IMR-90 (cell line): ENCODE measurements at regions not wholly inside any gene's neighbourhood (a gene's known extent, or its start where the extent isn't known, plus 50 kb on each side); places are given as distances from the start of the nearest gene placed in this dataset.

ENCODE experiments used
- ATAC-seq: fragments of 200-7000 bp; cut with Tn5 transposase; 2 replicates; pipeline ENCODE4 v1.9.1; 2020; ENCODE audit warnings: low read depth, mild to moderate bottlenecking, moderate library complexity
- BruUV-seq: library from RNA; stranded (reverse); fragments of 400-500 nt; replicated peaks from 2 replicates; lab custom pipeline; 2021; lab: Mats Ljungman, UMichigan
- CTCF ChIA-PET: fragments of 300-600 bp; formaldehyde crosslinking; extraction: SDS; loops from one replicate; lab custom pipeline; 2021; ENCODE audit warnings: antibody characterized with exemption; lab: Yijun Ruan, JAX
- POLR2A ChIA-PET: fragments of 300-600 bp; sonication (Branson Sonifier 250); formaldehyde crosslinking; loops from one replicate; lab custom pipeline; 2022; ENCODE audit warnings: antibody characterized with exemption; ENCODE audit not compliant: unreplicated experiment; lab: Charles Lee
- DNase-seq: peaks from one replicate; pipeline ENCODE4 v3.0.0; 2013
- H2AFZ ChIP-seq: replicated peaks from 2 replicates; pipeline ENCODE3; 2013; ENCODE audit warnings: low read length, mild to moderate bottlenecking; ENCODE audit not compliant: poor library complexity
- H2AK5ac ChIP-seq: 2 replicates; pipeline ENCODE4 v1.6.1; 2013; ENCODE audit warnings: low read depth, low read length, inconsistent platforms
- H2AK9ac ChIP-seq: replicated peaks from 2 replicates; pipeline ENCODE3; 2013; ENCODE audit warnings: mild to moderate bottlenecking, low read depth, low read length, moderate library complexity; ENCODE audit not compliant: poor library complexity
- H2BK120ac ChIP-seq: 2 replicates; pipeline ENCODE4 v1.6.1; 2013; ENCODE audit warnings: low read depth, low read length, inconsistent platforms
- H2BK15ac ChIP-seq: 3 replicates; pipeline ENCODE4 v1.6.1; 2013; ENCODE audit warnings: low read depth, low read length, inconsistent platforms
- H2BK20ac ChIP-seq: 2 replicates; pipeline ENCODE4 v1.6.1; 2013; ENCODE audit warnings: low read depth, mild to moderate bottlenecking, inconsistent platforms, low read length, moderate library complexity
- H2BK5ac ChIP-seq: 2 replicates; pipeline ENCODE4 v1.6.1; 2013; ENCODE audit warnings: mild to moderate bottlenecking, low read depth, low read length, inconsistent platforms; ENCODE audit not compliant: poor library complexity, severe bottlenecking
- H3K14ac ChIP-seq: replicated peaks from 2 replicates; pipeline ENCODE4 v1.6.1; 2013; ENCODE audit warnings: low read depth, low read length, inconsistent platforms
- H3K18ac ChIP-seq: 2 replicates; pipeline ENCODE4 v1.6.1; 2013; ENCODE audit warnings: low read depth, low read length, control low read depth
- H3K23ac ChIP-seq: 2 replicates; pipeline ENCODE4 v1.6.1; 2013; ENCODE audit warnings: low read depth, low read length, inconsistent platforms
- H3K27ac ChIP-seq: 2 replicates; pipeline ENCODE4 v1.5.1; 2013; ENCODE audit warnings: mild to moderate bottlenecking, control low read depth, low read length; ENCODE audit not compliant: insufficient read depth
- H3K27me3 ChIP-seq: 2 replicates; pipeline ENCODE4 v1.6.1; 2013; ENCODE audit warnings: low read length; ENCODE audit not compliant: control insufficient read depth, insufficient read depth
- H3K36me3 ChIP-seq: 2 replicates; pipeline ENCODE4 v1.6.1; 2013; ENCODE audit warnings: low read length, mixed read lengths; ENCODE audit not compliant: control insufficient read depth, insufficient read depth
- H3K4ac ChIP-seq: 2 replicates; pipeline ENCODE4 v1.6.1; 2013; ENCODE audit warnings: low read depth, low read length, inconsistent platforms
- H3K4me1 ChIP-seq: 2 replicates; pipeline ENCODE4 v1.6.1; 2013; ENCODE audit warnings: low read length, mixed read lengths; ENCODE audit not compliant: control insufficient read depth, insufficient read depth
- H3K4me2 ChIP-seq: 2 replicates; pipeline ENCODE4 v1.6.1; 2013; ENCODE audit warnings: low read depth, mild to moderate bottlenecking, control low read depth, low read length, moderate library complexity
- H3K4me3 ChIP-seq: 2 replicates; pipeline ENCODE4 v1.5.1; 2013; ENCODE audit warnings: low read depth, mild to moderate bottlenecking, control low read depth, low read length, moderate library complexity; ENCODE audit not compliant: insufficient read depth
- H3K56ac ChIP-seq: 2 replicates; pipeline ENCODE4 v1.6.1; 2013; ENCODE audit warnings: low read length, inconsistent platforms; ENCODE audit not compliant: insufficient read depth; ENCODE audit errors: extremely low read depth
- H3K79me1 ChIP-seq, 2 experiments: 2 replicates each; pipeline ENCODE4 v1.6.1; 2013; ENCODE audit warnings: low read length in 2 of 2, inconsistent platforms in 1 of 2, low read depth in 1 of 2
- H3K9ac ChIP-seq: 2 replicates; pipeline ENCODE4 v1.6.1; 2013; ENCODE audit warnings: low read depth, low read length, control low read depth
- H3K9me1 ChIP-seq: 2 replicates; pipeline ENCODE4 v1.6.1; 2013; ENCODE audit warnings: low read length, inconsistent platforms; ENCODE audit not compliant: insufficient read depth
- H3K9me3 ChIP-seq: 2 replicates; pipeline ENCODE4 v1.6.1; 2013; ENCODE audit warnings: low read length; ENCODE audit not compliant: control insufficient read depth, insufficient read depth
- H4K20me1 ChIP-seq: 2 replicates; pipeline ENCODE4 v1.6.1; 2013; ENCODE audit warnings: low read length, inconsistent platforms; ENCODE audit not compliant: insufficient read depth
- H4K5ac ChIP-seq: 2 replicates; pipeline ENCODE4 v1.6.1; 2013; ENCODE audit warnings: mild to moderate bottlenecking, low read depth, low read length, control low read depth
- H4K8ac ChIP-seq, 2 experiments: 2 replicates each; pipeline ENCODE4 v1.6.1; 2013; ENCODE audit warnings: low read depth in 2 of 2, low read length in 2 of 2, control low read depth in 1 of 2, inconsistent platforms in 1 of 2
- H4K91ac ChIP-seq: 2 replicates; pipeline ENCODE4 v1.6.1; 2013; ENCODE audit warnings: low read depth, low read length, inconsistent platforms; ENCODE audit not compliant: insufficient read depth
- CEBPB ChIP-seq: IDR thresholded peaks from 2 replicates; pipeline ENCODE4 v1.6.1; 2012; ENCODE audit warnings: low read depth, low read length, improper control_type of control experiment
- CHD1 ChIP-seq: IDR thresholded peaks from 2 replicates; pipeline ENCODE4 v1.6.1; 2012; ENCODE audit warnings: low read depth, low read length, improper control_type of control experiment
- CTCF ChIP-seq: conservative IDR thresholded peaks from 2 replicates; pipeline ENCODE4 v1.5.1; 2012; ENCODE audit warnings: mild to moderate bottlenecking, low read depth, low read length, improper control_type of control experiment
- ELK1 ChIP-seq: fragments of 150-350 bp; IDR thresholded peaks from 2 replicates; pipeline ENCODE4 v1.6.1; 2016; ENCODE audit warnings: low read depth, mild to moderate bottlenecking, low read length, moderate library complexity, borderline replicate concordance
- FOS ChIP-seq: fragments of 150-350 bp; IDR thresholded peaks from 2 replicates; pipeline ENCODE4 v1.6.1; 2016; ENCODE audit warnings: low read depth, low read length
- MAFK ChIP-seq: IDR thresholded peaks from 2 replicates; pipeline ENCODE4 v1.6.1; 2012; ENCODE audit warnings: low read depth, low read length, improper control_type of control experiment
- MXI1 ChIP-seq: IDR thresholded peaks from 2 replicates; pipeline ENCODE4 v1.6.1; 2012; ENCODE audit warnings: low read depth, mild to moderate bottlenecking, low read length, moderate library complexity, borderline replicate concordance
- NFE2L2 ChIP-seq: fragments of 150-350 bp; IDR thresholded peaks from 2 replicates; pipeline ENCODE4 v1.6.1; 2016; ENCODE audit warnings: low read depth, mild to moderate bottlenecking, low read length
- POLR2A ChIP-seq: IDR thresholded peaks from 2 replicates; pipeline ENCODE4 v1.6.1; 2012; ENCODE audit warnings: mild to moderate bottlenecking, low read depth, low read length
- RAD21 ChIP-seq: IDR thresholded peaks from 2 replicates; pipeline ENCODE4 v1.6.1; 2012; ENCODE audit warnings: low read length, improper control_type of control experiment
- RCOR1 ChIP-seq: IDR thresholded peaks from 2 replicates; pipeline ENCODE4 v1.6.1; 2012; ENCODE audit warnings: mild to moderate bottlenecking, low read length, improper control_type of control experiment; ENCODE audit not compliant: insufficient replicate concordance
- RFX5 ChIP-seq: IDR thresholded peaks from 2 replicates; pipeline ENCODE4 v1.8.0; 2012; ENCODE audit warnings: low read depth, mild to moderate bottlenecking, low read length, moderate library complexity
- SMC3 ChIP-seq: fragments of 150-350 bp; IDR thresholded peaks from 2 replicates; pipeline ENCODE4 v1.6.1; 2016; ENCODE audit warnings: low read depth, mild to moderate bottlenecking, antibody characterized with exemption, low read length, moderate library complexity
- USF2 ChIP-seq: fragments of 150-350 bp; IDR thresholded peaks from 2 replicates; pipeline ENCODE4 v1.6.1; 2017; ENCODE audit warnings: mild to moderate bottlenecking, antibody characterized with exemption, low read length, low read depth
- WGBS, 2 experiments: methylation state at CpG; one replicate each; pipeline versions ENCODE4 v1.1.5 to v1.1.7; 2013; ENCODE audit warnings: missing lambda C conversion rate in 2 of 2; ENCODE audit not compliant: insufficient read length in 1 of 2; ENCODE audit errors: extremely low coverage in 2 of 2; 5-methylcytosine and 5-hydroxymethylcytosine counted together
- dilution Hi-C: fragments of 300-500 bp; cut with HindIII; formaldehyde crosslinking; loops from one replicate; pipeline ENCODE4 v1.14.3; 2018; ENCODE audit warnings: low sequenced_read_pairs; ENCODE audit not compliant: unreplicated experiment
- in situ Hi-C: fragments of 300-500 bp; cut with MboI; formaldehyde crosslinking; loops from 3 replicates; pipeline ENCODE4 v1.14.3; 2019; ENCODE audit warnings: low sequenced_read_pairs, inconsistent platforms, mixed read lengths
- intact Hi-C: fragments of 100-400 bp; cut with micrococcal nuclease; formaldehyde crosslinking; loops from 2 replicates; pipeline ENCODE4 v1.10.0; 2022

GRCh38 chr9:106082621-106083020 is 388.3 kb downstream of the TMEM38B start:
- Histone ChIP-seq H4K91ac (no peak overlapping the region), H2BK120ac (no peak overlapping the region), H2AFZ (no peak overlapping the region), H3K79me1 (no peaks in the 10 kb centered on the region), H2AK9ac (no peak overlapping the region), H3K56ac (no peak overlapping the region), H4K5ac (no peak overlapping the region), H3K9me3 (peaks cover 9% of the 10 kb centered on the region), H3K18ac (no peak overlapping the region), H3K23ac (no peak overlapping the region), H3K36me3 (no peaks in the 10 kb centered on the region), H3K4ac (no peak overlapping the region), H2BK20ac (no peak overlapping the region), H4K8ac (no peak overlapping the region), H3K4me3 (no peak overlapping the region), H3K4me1 (no peaks in the 10 kb centered on the region), H3K27me3 (no peaks in the 10 kb centered on the region), H2BK5ac (no peak overlapping the region), H4K20me1 (no peaks in the 10 kb centered on the region), H3K27ac (no peak overlapping the region), H3K14ac (no peak overlapping the region), H3K9me1 (no peaks in the 10 kb centered on the region), H2BK15ac (no peak overlapping the region), H3K4me2 (no peak overlapping the region), H3K9ac (no peak overlapping the region), H2AK5ac (no peak overlapping the region)
- dilution Hi-C loops: no loop called here
- TF ChIP-seq NFE2L2: no peak
- TF ChIP-seq POLR2A: no peak
- TF ChIP-seq MAFK: no peak
- no peak for TF ChIP-seq ELK1
- no peak for TF ChIP-seq MXI1
- TF ChIP-seq USF2: no peak
- TF ChIP-seq RFX5: no peak
- no peak for TF ChIP-seq CEBPB
- no peak for TF ChIP-seq RAD21
- no peak for TF ChIP-seq CTCF
- no peak for TF ChIP-seq RCOR1
- no peak for TF ChIP-seq SMC3
- TF ChIP-seq FOS: no peak
- TF ChIP-seq CHD1: no peak
- ChIA-PET POLR2A (no interaction called here), CTCF (no interaction called here)
- WGBS, 2 experiments: no CpG with 5 or more reads among the region's 3 CpGs
- in situ Hi-C loops: no loop called here
- ATAC-seq (no peak), DNase-seq (no peak)
- no TSS peak for BruUV-seq
- intact Hi-C loops: no loop called here
